ENCODE measurements at regions not wholly inside any gene's neighbourhood (a gene's known extent, or its start where the extent isn't known, plus 50 kb on each side); places are given as distances from the start of the nearest gene placed in this dataset.

DNA sequence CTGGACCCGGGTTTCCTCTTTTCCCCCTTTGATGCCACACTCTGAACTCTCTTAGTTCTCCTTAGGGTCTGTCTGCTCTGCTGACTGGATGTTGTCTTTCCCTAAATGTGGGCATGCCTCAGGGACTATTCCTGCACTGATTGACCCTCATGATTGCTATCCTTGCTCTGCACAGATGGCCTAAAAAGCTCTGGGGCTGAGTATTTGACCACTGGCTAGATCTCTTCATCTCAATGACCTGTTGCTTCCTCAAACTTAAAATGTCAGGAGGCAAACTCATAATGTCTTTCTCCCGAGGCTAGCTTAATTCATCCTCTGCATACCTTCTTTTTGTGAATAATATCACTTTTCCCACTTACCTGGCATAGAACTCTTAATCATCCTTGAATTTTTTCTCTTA is 157.4 kb downstream of the GATB start:
- intact Hi-C loops (cut with micrococcal nuclease): no loop called here
- H3K9me3 ChIP-seq (replicated peaks in 1 of 2; ENCODE audit: control insufficient read depth in 1 of 2, insufficient read depth in 1 of 2, low read length in 2 of 2): no peaks in the 10 kb centered on the region

DNA sequence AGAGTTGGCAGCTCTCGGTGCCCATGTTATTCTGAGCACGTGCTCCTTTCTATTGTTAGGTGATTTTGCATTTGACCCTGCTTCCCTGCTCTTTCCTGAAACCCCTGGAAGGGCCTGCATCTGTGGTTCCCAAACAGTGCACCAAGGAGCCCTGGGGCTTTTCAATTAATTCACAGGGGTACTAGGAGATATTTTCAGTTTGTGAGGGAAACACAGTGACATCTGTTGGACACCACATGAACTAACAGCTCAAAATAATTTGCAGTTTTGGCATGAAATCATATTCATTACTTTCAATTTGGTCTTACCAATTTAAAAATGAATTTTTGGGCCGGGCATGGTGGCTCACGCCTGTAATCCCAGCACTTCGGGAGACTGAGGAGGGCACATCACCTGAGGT is 156.6 kb downstream of the GATB start:
- H3K4me3 Mint-ChIP-seq: no peak overlapping the region
- Histone ChIP-seq H3K4me1 (ENCODE audit: control insufficient read depth in 1 of 2, insufficient read depth in 2 of 2, low read length in 2 of 2) (no peaks in the 10 kb centered on the region), H3K9ac (ENCODE audit: insufficient read depth, low read length, poor library complexity, severe bottlenecking) (no peak overlapping the region), H3K79me2 (ENCODE audit: insufficient read depth, low read length) (no peaks in the 10 kb centered on the region), H3K9me3 (replicated peaks in 1 of 2; ENCODE audit: control insufficient read depth in 1 of 2, insufficient read depth in 1 of 2, low read length in 2 of 2) (no peaks in the 10 kb centered on the region), H3K4me3 (replicated peaks in 1 of 3; ENCODE audit: low read depth in 2 of 3, low read length in 3 of 3) (no peak overlapping the region), H4K20me1 (ENCODE audit: insufficient read depth, low read length) (no peaks in the 10 kb centered on the region), H3K27me3 (ENCODE audit: control insufficient read depth in 2 of 2, insufficient read depth in 2 of 2, low read length in 2 of 2) (no peaks in the 10 kb centered on the region), H3K4me2 (replicated peaks; ENCODE audit: extremely low read depth, low read length, poor library complexity, severe bottlenecking) (no peak overlapping the region), H3K27ac (ENCODE audit: low read depth in 1 of 2, low read length in 2 of 2) (no peak overlapping the region), H2AFZ (ENCODE audit: insufficient read depth, low read depth, low read length, poor library complexity, severe bottlenecking) (no peak overlapping the region), H3K36me3 (replicated peaks in 1 of 2; ENCODE audit: control insufficient read depth in 1 of 2, insufficient read depth in 2 of 2, low read length in 2 of 2) (no peaks in the 10 kb centered on the region)
- H3K9me3 Mint-ChIP-seq: peaks cover 0 to 3% (median 0%) of the 10 kb centered on the region in 7 donors
- peaks cover 0 to 3% (median 3%) of the 10 kb centered on the region in 3 donors for H3K27me3 Mint-ChIP-seq (ENCODE audit: low read depth in 3 of 3)
- DNase-seq: no peak
- WGBS (ENCODE audit: insufficient coverage): no CpG with 5 or more reads among the region's 5 CpGs
- TF ChIP-seq, protein P1, sequence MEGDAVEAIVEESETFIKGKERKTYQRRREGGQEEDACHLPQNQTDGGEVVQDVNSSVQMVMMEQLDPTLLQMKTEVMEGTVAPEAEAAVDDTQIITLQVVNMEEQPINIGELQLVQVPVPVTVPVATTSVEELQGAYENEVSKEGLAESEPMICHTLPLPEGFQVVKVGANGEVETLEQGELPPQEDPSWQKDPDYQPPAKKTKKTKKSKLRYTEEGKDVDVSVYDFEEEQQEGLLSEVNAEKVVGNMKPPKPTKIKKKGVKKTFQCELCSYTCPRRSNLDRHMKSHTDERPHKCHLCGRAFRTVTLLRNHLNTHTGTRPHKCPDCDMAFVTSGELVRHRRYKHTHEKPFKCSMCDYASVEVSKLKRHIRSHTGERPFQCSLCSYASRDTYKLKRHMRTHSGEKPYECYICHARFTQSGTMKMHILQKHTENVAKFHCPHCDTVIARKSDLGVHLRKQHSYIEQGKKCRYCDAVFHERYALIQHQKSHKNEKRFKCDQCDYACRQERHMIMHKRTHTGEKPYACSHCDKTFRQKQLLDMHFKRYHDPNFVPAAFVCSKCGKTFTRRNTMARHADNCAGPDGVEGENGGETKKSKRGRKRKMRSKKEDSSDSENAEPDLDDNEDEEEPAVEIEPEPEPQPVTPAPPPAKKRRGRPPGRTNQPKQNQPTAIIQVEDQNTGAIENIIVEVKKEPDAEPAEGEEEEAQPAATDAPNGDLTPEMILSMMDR (IDR thresholded peaks at IDR 0.05): no peak
- no peak overlapping the region for H3K27ac Mint-ChIP-seq
- no peaks in the 10 kb centered on the region for H3K4me1 Mint-ChIP-seq
- H3K36me3 Mint-ChIP-seq: no peaks in the 10 kb centered on the region
- intact Hi-C loops (cut with micrococcal nuclease): no loop called here

More for the DNA sequence above, 157.4 kb downstream of the GATB start:
- DNase-seq: no peak
- no peaks in the 10 kb centered on the region for H3K79me2 ChIP-seq (ENCODE audit: insufficient read depth, low read length)
- Mint-ChIP-seq H3K27me3 (ENCODE audit: low read depth in 3 of 3) (peaks cover 0 to 3% (median 3%) of the 10 kb centered on the region in 3 donors), H3K27ac (no peak overlapping the region), H3K4me1 (no peaks in the 10 kb centered on the region), H3K36me3 (no peaks in the 10 kb centered on the region), H3K9me3 (peaks cover 0 to 3% (median 0%) of the 10 kb centered on the region in 7 donors), H3K4me3 (no peak overlapping the region)
- no peaks in the 10 kb centered on the region for H4K20me1 ChIP-seq (ENCODE audit: insufficient read depth, low read length)
- no peak overlapping the region for H3K27ac ChIP-seq (ENCODE audit: low read depth in 1 of 2, low read length in 2 of 2)
- no peaks in the 10 kb centered on the region for H3K36me3 ChIP-seq (replicated peaks in 1 of 2; ENCODE audit: control insufficient read depth in 1 of 2, insufficient read depth in 2 of 2, low read length in 2 of 2)
- no peak overlapping the region for H3K9ac ChIP-seq (ENCODE audit: insufficient read depth, low read length, poor library complexity, severe bottlenecking)
- H3K27me3 ChIP-seq (ENCODE audit: control insufficient read depth in 2 of 2, insufficient read depth in 2 of 2, low read length in 2 of 2): no peaks in the 10 kb centered on the region
- H3K4me1 ChIP-seq (ENCODE audit: control insufficient read depth in 1 of 2, insufficient read depth in 2 of 2, low read length in 2 of 2): no peaks in the 10 kb centered on the region
- no peak overlapping the region for H3K4me3 ChIP-seq (replicated peaks in 1 of 3; ENCODE audit: low read depth in 2 of 3, low read length in 3 of 3)
- WGBS (ENCODE audit: insufficient coverage): 72% methylated on average over 2 of the region's 2 CpGs
- TF ChIP-seq, protein P1 (IDR thresholded peaks at IDR 0.05): no peak
- no peak overlapping the region for H3K4me2 ChIP-seq (replicated peaks; ENCODE audit: extremely low read depth, low read length, poor library complexity, severe bottlenecking)
- H2AFZ ChIP-seq (ENCODE audit: insufficient read depth, low read depth, low read length, poor library complexity, severe bottlenecking): no peak overlapping the region

Measured in CD14-positive monocyte (primary cell).